COLO668 (cell line): ENCODE measurements at regions not wholly inside any gene's neighbourhood (a gene's known extent, or its start where the extent isn't known, plus 50 kb on each side); places are given as distances from the start of the nearest gene placed in this dataset.
A peak's percentile ranks its signal among the peaks of the same experiment; 100 is the strongest.

Experiments
- DNase-seq: peaks from one replicate; lab custom pipeline; 2025; ENCODE audit not compliant: unreplicated experiment; lab: John Stamatoyannopoulos, UW

DNA sequence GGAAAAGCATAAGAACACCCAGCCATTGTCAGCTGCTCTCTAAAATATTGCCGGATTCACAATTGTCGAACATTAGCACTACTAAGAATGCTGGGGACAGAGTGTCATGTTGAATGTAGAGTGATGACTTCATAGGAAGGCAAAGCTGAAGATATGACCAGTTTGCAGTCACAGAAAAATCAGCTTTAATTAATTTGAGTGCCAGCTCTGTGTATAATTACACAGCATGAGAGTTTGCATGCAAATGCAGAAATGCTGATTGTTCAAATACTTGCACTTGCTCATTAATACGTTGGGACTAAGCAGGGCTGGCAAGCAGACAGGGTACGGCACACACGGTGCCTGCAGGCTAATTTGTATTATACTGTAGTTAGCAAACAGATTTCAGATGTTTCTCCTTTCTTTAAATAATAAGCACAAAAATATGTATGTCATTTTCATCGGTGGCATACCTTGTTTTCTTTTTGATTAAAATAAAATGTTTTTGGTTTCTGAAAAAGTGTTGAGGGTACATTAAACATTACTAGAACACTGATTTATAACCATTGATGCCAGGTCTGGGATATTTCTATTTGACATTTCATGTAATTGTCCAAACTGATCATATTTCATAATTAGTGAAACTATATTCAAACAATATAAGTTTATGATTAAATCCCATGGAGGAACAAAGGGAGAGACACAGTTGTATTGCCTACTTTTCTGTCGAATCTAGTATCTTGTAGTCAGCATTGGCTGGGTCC, 99.8 kb upstream of the ADGRL2 start:
- no peak for DNase-seq

DNA sequence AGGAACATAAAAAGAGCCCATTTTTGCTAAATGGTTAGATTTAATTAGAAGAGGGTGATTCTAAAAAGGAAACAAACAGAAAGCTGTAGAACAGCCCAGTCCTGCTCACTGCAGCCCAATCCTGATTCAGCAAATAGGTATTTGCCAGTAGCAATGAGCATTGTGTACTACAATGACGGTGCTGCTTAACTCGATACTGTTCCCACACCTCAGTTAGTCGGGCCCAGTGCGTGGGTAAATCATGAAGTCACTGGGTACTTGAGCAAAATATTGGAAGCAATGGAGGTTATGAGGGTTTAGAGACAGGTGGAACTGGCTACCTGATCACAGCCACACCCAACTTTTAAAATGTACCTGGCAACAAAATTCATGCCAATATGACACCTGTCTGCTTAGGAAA, 101.5 kb upstream of the ADGRL2 start:
- DNase-seq = peak; percentile 28

DNA sequence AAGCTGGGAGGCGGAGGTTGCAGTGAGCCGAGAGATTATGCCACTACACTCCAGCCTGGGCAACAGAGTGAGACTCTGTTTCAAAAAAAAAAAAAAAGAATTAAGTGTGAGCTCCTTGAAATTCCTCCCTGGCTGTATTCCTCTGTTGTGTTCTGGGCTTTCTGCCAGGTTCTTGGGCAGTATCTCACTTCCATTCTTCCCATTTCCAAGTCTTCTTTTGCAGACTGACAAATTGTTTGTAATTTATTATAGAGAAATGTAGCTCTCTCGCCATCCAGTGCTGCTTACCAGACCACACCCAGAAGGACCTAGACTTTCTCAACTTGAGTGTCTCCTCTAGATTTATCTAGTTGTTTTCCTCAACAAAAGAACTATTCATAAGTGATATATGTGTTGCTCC, 105.0 kb upstream of the ADGRL2 start:
- no peak for DNase-seq

DNA sequence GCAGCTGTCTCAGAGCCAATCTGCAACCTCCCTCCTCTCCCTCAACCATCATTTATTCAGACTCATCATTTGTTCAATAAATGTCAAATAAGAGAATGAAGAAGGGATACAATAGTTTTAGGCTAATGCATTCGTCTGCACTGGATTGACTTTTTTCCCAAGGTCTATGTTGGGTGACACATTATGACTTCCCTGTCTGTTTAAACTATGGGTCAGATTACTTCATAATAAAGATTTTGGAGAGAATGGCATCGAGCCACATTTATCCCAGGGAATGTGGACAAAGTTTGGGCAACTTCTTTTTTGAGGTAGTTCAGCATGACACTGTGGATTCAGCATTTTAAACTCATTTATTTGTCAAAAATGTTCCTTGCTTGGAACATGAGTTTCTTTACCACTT, 107.4 kb upstream of the ADGRL2 start:
- DNase-seq = no peak

DNA sequence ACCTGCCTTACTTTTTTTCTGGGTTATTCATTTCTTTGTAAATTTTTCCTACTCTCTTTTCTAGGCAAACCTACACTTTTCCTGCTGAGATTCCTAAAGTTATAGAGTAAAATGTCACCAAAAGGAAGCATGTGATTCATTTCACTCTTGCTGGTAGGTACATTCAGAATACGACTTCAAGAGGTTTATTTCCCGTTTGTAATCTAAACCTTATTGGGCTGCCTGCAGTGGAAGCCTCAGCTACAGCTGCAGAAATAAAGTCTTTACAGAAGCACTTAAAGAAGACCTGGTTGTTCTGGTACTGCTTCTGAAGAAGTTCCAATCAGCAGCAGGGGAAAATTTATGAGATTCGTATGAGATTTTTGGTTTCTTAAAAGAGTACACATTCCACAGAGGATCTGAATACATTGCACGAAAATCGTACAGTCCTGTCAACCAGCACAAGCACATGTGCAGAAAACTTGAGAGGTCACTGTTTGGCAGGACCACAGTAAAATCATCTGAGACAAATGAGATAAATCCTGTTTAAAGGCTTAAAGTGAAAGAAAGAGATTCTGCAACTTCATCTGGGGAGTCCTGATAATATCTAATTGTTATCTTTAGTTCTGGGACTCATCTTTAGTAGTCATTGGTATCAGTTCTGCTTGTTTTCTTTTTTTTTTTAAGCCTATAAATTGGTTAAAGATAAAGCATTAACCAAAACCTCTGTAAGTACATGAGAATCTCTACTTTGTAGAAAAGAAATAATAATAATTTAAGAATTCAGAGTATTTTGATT, 109.9 kb upstream of the ADGRL2 start:
- no peak for DNase-seq

DNA sequence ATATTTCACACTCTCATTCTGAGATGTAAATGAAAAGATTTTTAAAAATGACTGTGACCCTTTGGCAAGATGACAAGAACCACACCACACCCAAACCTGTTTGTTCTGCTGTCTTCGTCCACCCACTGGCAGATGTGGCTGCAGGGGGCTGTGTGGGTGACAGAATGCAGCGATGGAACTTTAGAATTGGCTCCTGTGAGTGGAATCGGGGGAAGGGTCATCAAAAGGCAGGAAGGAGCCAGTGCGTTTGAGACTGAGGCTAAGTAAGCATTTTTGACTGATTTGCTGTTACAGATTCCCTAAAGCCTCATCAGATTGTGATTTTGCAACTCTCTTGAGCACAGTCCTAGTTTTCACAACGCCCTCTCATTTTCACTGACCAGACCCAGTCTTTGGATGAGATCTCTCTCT, 111.2 kb upstream of the ADGRL2 start:
- no peak for DNase-seq

DNA sequence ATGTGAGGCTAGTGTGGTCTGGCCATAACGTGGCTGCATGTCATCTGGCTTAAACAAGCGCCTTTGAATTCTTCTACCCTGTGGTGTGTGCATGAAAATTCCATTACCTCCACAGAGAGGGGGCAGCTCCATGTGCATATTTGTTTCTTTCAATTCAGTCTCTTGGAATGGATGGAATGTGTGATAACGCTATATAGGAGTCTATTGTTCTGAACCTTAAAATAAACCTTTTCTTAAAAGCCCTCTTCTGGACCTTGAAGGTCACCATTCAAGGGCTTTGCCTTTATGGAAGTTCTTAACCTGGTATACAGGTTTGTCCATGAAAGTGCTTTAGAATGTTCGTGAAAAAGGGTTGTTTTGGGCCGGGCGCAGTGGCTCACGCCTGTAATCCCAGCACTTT, 118.2 kb upstream of the ADGRL2 start:
- no peak for DNase-seq

DNA sequence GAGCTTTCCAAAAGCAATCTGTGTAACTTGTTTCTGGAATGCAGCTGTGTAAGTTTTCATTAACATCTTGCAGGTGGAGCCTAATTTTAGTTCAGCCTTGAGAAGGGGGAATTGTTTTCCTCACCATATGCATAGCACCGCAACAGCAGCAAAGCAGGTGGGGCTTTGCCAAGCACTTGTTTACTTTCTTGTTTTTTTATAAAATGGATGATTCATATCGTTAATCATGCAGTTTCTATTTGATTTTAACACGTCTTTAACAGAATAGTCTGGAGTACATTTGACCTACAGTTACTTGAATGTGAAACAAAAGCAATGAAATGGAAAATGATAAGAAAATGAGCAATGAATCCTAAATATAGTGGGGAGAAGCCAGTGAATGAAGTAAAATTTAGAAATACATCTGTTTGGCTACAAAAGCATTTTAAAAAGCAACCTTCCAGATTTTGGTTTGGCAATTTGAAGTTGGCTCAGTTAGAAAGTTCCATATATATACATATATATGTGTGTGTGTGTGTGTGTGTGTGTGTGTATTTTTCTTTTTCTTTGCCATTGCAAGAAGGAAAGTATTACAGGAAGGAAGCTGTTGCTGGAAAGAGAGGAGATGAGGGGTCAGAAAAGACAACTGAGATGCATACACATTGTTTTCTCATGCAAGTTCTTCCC, 119.0 kb upstream of the ADGRL2 start:
- DNase-seq = peak; percentile 22

DNA sequence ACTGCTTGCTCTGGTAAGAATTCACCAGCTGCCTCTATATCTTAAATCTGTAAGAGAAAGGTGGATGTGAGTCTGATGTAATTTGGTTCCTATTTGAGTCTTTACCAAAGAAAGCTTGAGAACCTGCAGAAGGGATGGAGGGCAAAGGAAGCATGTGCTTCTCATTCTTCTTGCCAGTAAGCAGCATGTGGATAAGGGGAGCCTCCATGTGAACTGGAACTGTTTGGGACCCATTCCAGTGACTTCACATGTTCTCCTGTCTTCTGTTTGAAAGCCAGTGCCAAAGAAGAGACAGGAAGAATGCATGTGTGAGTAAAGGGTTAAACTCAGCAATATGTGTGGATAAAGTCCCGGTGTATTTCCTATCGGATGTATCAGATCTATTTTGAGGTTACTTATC, 119.6 kb upstream of the ADGRL2 start:
- no peak for DNase-seq

DNA sequence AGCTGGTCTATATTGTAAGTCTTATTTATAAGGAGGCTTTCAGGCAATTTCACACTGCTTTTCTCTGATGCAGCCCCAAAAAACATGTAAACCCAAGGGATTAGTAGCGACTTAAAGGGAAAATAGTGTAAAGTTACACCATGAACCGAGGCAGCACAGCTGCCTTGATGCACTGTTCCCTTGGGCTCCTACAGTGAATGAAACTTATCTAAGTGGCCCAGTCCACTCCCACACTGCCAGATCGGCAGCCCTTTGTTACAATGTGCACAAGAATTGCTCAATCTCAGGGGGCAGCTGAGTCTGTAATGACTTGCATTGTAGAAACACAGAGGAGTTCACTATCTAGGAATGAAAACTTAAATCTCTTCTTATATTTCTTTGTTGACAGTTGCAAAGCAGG, 120.8 kb upstream of the ADGRL2 start:
- no peak for DNase-seq

DNA sequence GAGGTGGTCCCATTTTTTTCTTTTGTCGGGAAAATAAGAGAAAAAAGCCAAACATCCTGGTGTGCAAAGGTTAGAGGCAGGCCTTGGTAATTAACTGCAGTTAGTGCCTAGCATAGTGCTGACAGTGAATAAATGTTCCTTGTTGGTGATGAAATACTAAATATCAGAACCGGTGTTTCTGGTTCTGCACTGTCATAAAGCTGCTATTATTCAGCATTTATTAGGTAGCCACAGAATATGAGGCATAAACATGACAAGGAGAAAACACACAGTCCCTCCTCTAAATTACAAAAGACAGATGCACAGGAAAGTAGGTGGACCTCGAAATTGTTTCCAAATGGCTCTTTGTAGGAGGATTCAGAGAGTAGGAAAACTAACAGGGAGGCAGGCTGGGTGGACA, 122.0 kb upstream of the ADGRL2 start:
- no peak for DNase-seq

DNA sequence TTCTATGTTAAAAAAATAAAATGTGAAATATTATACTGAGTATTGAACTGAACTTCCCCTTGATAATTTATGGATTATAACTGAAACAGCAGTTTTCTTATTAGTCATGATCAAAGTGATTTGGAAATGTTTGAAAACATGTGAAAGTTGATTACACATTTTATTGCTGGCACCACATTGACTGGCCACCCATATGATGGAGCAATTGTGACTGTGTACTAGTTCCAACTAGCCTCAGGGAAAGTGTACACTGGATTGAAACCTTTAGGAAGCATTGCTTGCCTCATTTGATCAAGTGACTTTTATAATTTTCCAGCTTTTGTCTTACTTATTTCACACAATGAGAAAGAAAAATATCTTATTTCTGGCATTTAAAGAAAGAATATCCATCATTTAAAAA, 128.0 kb upstream of the ADGRL2 start:
- DNase-seq = no peak

DNA sequence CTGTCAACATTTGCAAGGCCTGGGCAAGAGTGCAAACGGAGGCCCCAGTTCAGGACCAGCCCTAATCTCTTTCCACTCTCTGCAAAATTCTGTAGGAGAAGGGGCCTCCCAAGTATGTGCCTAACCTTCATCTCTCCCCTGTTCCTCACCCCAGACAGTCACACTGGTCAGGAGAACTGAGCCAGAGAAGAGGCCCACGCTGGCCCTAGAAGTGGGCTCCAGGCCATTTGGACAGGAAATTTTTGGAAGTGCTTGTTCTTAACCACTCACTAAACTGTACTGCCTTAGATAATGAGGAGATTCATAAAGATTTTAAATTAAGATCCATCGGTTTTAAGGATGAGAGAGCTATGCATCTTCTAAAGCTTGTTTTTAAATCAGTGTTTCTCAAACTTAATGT, 129.7 kb upstream of the ADGRL2 start:
- DNase-seq = no peak

DNA sequence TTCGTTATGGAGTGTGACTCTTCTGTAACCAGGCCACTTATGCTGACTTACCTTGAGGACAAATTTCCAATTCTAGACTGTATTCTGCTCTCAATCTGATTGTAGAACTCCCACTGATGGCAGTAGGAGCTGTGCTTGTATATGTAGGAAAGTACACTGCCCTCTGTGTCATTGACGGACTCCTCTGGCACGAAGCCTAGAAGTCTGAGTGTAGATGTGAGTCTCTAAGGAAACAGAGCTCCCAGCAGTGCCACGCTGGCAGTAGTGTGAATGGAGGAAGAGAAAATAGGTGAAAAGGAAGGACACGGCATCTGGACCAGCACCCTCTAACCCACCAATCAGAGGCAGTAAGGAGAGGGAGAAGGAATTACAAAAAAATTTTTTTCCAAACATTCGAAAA, 130.4 kb upstream of the ADGRL2 start:
- DNase-seq = no peak

DNA sequence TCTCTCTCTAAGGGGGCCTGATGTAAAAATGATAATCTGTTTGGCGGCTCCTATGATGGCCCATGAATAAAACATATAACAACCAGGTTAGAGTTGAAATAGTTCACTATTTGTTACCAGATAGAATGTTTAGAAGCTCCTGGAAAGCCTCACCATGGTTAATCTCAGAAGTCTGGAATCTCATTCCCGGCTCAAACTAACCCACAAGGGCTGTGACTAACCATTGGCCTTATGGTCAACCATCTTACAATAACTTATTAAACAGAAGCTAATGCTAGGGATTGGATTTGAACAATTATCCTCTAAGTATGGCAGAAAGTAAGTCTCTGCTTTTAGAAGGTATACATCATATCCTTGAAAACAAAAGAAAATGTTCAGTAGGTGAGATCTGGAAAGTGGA, 134.1 kb upstream of the ADGRL2 start:
- no peak for DNase-seq

DNA sequence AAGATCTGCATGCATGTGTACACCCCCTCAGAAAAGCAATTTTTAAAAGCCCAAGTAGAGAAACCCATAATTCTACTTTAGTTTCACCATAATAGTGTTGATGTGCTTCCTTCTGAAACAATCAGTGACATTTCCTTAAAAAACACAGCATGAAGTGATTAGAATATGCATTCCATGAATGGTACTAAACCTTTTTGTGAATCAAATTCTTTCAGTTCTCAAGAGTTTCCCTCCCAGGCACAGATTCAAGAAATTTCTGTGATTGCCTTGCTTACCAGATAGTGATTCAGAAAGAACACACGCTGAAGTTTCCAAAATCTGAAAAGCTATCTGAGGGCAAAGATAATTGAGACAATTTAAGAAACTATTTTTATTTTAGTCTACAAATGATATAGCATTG, 136.4 kb upstream of the ADGRL2 start:
- no peak for DNase-seq

DNA sequence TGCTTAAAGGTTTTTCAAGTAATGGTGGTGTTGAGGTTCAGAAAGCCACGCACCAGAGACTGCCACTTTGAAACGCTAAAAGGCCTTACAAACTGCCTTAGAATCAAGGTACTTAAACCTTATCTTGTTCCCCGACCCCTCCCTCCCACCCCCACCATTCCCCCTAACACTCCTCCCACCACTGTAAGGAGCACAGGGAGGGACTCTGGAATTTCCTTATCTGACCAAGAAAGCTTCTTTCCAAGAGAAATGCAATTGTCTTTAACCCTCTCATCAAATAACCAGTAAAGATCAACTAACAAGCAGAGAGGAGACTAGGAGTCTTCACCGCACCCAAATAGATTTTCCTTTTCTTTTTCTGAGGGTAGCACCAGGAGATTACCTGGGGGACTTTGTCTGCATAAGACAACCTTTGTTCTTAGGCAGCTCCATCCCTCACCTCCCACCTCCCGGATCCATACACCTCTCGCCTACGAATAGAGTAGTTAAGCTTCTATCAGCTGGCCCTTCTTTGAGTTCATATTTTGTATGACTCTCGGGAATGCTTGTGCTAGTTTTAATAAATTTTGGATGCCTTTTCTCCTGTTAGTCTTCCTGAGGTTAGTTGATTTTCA, 137.7 kb upstream of the ADGRL2 start:
- no peak for DNase-seq

DNA sequence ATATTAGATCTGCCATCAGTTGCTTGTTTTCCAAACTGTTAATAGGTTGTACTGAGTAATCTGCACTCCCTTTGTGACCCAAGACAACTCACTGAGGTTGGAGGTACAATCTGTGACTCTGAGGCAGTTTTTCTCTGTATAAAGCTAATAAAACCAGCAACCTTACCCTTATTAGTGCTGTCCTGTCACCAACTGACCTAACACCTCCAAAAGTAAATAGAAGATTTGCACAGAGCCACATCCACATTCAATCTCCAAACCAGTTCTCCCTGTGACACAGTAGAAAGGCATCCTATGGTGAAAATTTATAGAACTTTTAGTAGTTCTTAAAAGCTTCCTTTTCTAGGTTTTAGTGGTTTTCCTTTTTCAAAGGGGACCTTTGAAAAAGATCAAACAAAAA, 140.4 kb upstream of the ADGRL2 start:
- DNase-seq = no peak

DNA sequence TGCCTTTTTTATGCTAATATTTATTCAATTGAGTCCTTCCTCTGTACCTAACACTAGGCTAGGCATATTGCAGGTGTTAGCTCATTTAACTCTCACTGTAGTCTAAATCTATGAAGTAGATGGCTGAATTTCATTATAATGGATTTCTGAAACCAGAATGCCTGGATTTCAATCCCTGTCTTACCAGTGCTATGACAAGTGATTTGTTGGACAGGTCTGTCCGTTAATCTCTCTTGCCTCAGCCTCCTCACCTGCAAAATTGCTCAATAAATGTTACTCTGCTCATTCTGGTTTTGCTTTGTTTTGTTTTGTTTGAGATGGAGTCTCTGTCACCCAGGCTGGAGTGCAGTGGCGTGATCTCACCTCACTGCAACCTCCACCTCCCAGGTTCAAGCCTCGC, 146.1 kb upstream of the ADGRL2 start:
- no peak for DNase-seq

DNA sequence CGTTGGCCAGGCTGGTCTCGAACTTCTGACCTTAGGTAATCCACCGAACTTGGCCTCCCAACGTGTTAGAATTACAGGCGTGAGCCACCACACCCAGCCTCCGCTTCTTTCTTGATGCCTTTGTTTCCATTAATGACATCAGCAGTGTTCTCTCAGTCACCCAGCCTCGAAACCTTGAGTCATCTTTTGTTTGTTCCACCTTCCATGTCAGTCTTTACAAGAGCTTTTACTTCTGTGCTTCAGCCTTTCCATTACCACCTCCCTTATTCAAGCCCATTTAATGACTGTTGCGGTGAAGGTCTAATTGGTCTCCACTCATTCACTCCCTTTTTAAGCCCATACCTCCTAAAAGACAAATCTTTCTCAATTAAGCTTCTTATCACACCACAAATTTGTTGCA, 146.6 kb upstream of the ADGRL2 start:
- DNase-seq = no peak

DNA sequence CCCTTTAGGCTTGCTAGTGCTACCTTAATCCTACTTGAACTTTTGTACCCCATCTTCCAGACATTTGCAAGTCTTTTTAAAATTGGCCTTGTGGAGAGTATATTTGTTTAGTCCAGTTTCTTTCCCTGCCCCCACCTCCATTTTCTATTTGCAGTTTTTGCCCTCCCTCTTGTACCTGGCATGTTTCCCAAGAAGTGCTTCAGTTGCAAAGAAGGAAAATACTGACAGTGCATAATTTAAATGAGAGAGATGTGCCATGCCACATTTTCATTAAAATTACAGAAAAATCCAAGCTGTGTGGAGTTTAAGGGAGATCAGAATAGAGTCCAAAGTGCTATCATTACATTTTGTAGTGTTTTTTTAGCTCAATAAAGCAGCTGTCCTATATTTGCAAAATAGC, 150.0 kb upstream of the ADGRL2 start:
- DNase-seq = no peak

DNA sequence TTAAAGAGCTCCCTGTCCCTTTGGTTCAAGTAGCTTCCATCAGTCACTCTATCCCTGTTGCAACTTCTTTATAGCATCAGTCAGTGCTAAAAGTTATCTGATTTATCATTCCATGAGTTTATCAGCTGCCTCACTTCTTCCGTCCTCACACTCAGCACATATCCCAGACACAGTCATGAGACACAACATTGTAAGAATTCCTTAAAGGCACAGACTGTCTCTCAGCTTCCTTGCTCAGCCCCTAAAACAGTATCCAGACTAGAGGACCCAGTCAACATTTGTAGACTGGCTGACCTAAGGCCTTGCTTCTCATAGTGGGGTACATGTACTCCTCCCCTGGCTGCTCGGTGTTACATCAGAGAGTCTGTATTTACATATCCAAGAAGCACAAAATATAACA, 164.9 kb upstream of the ADGRL2 start:
- no peak for DNase-seq
